ENCODE measurements at regions not wholly inside any gene's neighbourhood (a gene's known extent, or its start where the extent isn't known, plus 50 kb on each side); places are given as distances from the start of the nearest gene placed in this dataset.

DNA sequence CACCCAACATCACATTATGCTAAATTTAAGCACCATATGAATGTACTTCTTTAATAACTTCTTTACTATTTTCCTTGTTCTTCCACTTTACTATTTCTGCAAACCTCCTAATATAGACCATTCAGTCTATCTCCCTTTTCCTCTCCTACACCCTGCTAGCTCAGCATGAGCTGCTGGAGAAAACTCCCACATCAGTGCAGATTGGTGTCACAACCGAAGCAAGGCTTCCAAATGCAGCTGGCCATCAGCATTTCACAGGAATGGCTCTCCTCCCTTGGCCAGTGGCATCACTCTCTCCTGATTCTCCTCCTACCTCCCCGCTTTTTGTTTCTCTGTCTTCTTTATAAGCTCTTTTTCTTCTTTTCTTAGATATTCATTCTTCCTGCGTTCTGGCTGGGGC, 118.7 kb upstream of the ZC3H12C start:
- Histone ChIP-seq H3K27ac (ENCODE audit: low read length, poor library complexity, severe bottlenecking) (no peak overlapping the region), H3K27me3 (ENCODE audit: control insufficient read depth in 1 of 2, insufficient read depth in 1 of 2, low read length in 2 of 2) (no peaks in the 10 kb centered on the region), H3K36me3 (ENCODE audit: control insufficient read depth in 1 of 2, insufficient read depth in 2 of 2, low read depth in 1 of 2, low read length in 2 of 2) (no peaks in the 10 kb centered on the region), H2AFZ (ENCODE audit: low read depth, low read length) (no peak overlapping the region), H4K91ac (ENCODE audit: low read length) (no peak overlapping the region), H3K4me2 (ENCODE audit: low read length, poor library complexity, severe bottlenecking) (no peak overlapping the region), H3K18ac (ENCODE audit: low read depth in 1 of 2, low read length in 2 of 2) (no peak overlapping the region), H3K4me3 (ENCODE audit: insufficient read depth in 1 of 2, low read depth in 1 of 2, low read length in 2 of 2) (no peak overlapping the region), H3K4me1 (ENCODE audit: control insufficient read depth, insufficient read depth, low read depth, low read length) (peaks cover 2% of the 10 kb centered on the region), H3K23ac (ENCODE audit: low read length in 2 of 2) (no peak overlapping the region), H3K14ac (ENCODE audit: low read length in 2 of 2) (no peak overlapping the region), H3K4ac (ENCODE audit: low read depth in 1 of 2, low read length in 2 of 2) (no peak overlapping the region), H2BK5ac (ENCODE audit: low read depth, low read length, poor library complexity, severe bottlenecking) (no peak overlapping the region), H2BK15ac (ENCODE audit: low read depth, poor library complexity, severe bottlenecking) (no peak overlapping the region), H2BK120ac (ENCODE audit: low read depth, low read length) (no peak overlapping the region), H3K9me3 (ENCODE audit: control insufficient read depth, low read length) (peaks cover 3% of the 10 kb centered on the region), H3K79me1 (replicated peaks; ENCODE audit: low read length, poor library complexity, severe bottlenecking) (no peaks in the 10 kb centered on the region), H4K8ac (ENCODE audit: low read length) (no peak overlapping the region), H3K9ac (ENCODE audit: low read length) (no peak overlapping the region), H2AK5ac (ENCODE audit: low read length, severe bottlenecking) (no peak overlapping the region), H2BK12ac (ENCODE audit: low read length in 2 of 2) (no peak overlapping the region)
- DNase-seq, result no peak
- WGBS, result 77% methylated on average over 3 of the region's 3 CpGs

DNA sequence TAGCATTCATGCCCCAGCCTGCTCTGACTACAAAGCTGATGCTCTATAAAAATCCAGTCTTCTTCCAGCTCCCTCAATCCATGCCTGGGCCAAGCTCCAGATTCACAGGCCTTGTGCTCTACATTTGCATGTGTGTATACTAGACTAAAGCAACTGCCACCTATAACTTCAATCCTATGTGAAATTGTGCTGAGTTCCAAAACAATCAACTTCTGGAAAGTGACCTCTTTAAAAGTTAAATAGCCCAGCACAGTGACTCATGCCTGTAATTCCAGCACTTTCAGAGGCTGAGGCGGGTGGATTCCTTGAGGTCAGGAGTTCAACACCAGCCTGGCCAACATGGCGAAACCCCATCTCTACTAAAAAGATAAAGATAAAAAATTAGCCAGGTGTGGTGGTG, 114.3 kb upstream of the ZC3H12C start:
- 57% methylated on average over 1 of the region's 2 CpGs for WGBS
- Histone ChIP-seq H3K4me3 (ENCODE audit: insufficient read depth in 1 of 2, low read depth in 1 of 2, low read length in 2 of 2) (no peak overlapping the region), H4K8ac (ENCODE audit: low read length) (no peak overlapping the region), H2AK5ac (ENCODE audit: low read length, severe bottlenecking) (no peak overlapping the region), H3K36me3 (ENCODE audit: control insufficient read depth in 1 of 2, insufficient read depth in 2 of 2, low read depth in 1 of 2, low read length in 2 of 2) (no peaks in the 10 kb centered on the region), H3K27me3 (ENCODE audit: control insufficient read depth in 1 of 2, insufficient read depth in 1 of 2, low read length in 2 of 2) (no peaks in the 10 kb centered on the region), H2BK120ac (ENCODE audit: low read depth, low read length) (no peak overlapping the region), H3K27ac (ENCODE audit: low read length, poor library complexity, severe bottlenecking) (no peak overlapping the region), H3K4me1 (ENCODE audit: control insufficient read depth, insufficient read depth, low read depth, low read length) (no peaks in the 10 kb centered on the region), H2AFZ (ENCODE audit: low read depth, low read length) (no peak overlapping the region), H3K18ac (ENCODE audit: low read depth in 1 of 2, low read length in 2 of 2) (no peak overlapping the region), H2BK15ac (ENCODE audit: low read depth, poor library complexity, severe bottlenecking) (no peak overlapping the region), H3K14ac (ENCODE audit: low read length in 2 of 2) (no peak overlapping the region), H3K9me3 (ENCODE audit: control insufficient read depth, low read length) (peaks cover 3% of the 10 kb centered on the region), H2BK5ac (ENCODE audit: low read depth, low read length, poor library complexity, severe bottlenecking) (no peak overlapping the region), H3K23ac (ENCODE audit: low read length in 2 of 2) (no peak overlapping the region), H4K91ac (ENCODE audit: low read length) (no peak overlapping the region), H3K4ac (ENCODE audit: low read depth in 1 of 2, low read length in 2 of 2) (no peak overlapping the region), H3K9ac (ENCODE audit: low read length) (no peak overlapping the region), H3K79me1 (replicated peaks; ENCODE audit: low read length, poor library complexity, severe bottlenecking) (no peaks in the 10 kb centered on the region), H2BK12ac (ENCODE audit: low read length in 2 of 2) (no peak overlapping the region), H3K4me2 (ENCODE audit: low read length, poor library complexity, severe bottlenecking) (no peak overlapping the region)
- no peak for DNase-seq

DNA sequence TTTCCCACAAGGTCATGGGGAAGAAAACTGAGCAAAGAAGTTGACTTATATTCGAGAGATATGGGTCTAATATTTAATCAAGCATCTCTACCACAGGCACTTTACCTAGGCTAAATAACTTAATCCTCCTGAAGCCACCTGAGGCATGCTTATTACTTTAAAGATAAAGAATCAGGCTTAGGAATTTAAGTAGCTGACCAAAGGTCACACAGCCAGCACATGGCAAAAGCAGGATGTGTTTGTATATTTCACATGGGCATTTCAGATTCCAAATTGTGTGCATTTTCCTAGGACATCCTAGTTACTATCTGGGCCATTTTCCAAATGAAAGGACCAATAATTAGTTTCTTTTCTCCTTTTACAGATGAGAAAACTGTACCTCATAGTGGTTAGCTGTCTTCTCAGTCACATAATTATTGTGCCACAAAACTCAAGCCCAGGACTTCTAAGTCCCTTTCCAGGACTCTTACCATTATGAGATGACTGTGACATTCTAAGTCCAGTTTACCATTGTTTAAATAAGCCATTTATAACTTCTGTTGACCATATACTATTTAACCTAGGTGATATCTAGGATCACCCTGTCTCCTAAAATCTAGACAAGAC, 112.1 kb upstream of the ZC3H12C start:
- Histone ChIP-seq H2BK12ac (ENCODE audit: low read length in 2 of 2) (no peak overlapping the region), H3K14ac (ENCODE audit: low read length in 2 of 2) (no peak overlapping the region), H2BK15ac (ENCODE audit: low read depth, poor library complexity, severe bottlenecking) (no peak overlapping the region), H4K8ac (ENCODE audit: low read length) (no peak overlapping the region), H4K91ac (ENCODE audit: low read length) (no peak overlapping the region), H3K4me2 (ENCODE audit: low read length, poor library complexity, severe bottlenecking) (no peak overlapping the region), H3K4ac (ENCODE audit: low read depth in 1 of 2, low read length in 2 of 2) (no peak overlapping the region), H3K23ac (ENCODE audit: low read length in 2 of 2) (no peak overlapping the region), H3K4me1 (ENCODE audit: control insufficient read depth, insufficient read depth, low read depth, low read length) (no peaks in the 10 kb centered on the region), H3K9me3 (ENCODE audit: control insufficient read depth, low read length) (peaks cover 3% of the 10 kb centered on the region), H3K27ac (ENCODE audit: low read length, poor library complexity, severe bottlenecking) (no peak overlapping the region), H2AK5ac (ENCODE audit: low read length, severe bottlenecking) (no peak overlapping the region), H2AFZ (ENCODE audit: low read depth, low read length) (no peak overlapping the region), H3K18ac (ENCODE audit: low read depth in 1 of 2, low read length in 2 of 2) (no peak overlapping the region), H2BK120ac (ENCODE audit: low read depth, low read length) (no peak overlapping the region), H3K27me3 (ENCODE audit: control insufficient read depth in 1 of 2, insufficient read depth in 1 of 2, low read length in 2 of 2) (no peaks in the 10 kb centered on the region), H2BK5ac (ENCODE audit: low read depth, low read length, poor library complexity, severe bottlenecking) (no peak overlapping the region), H3K79me1 (replicated peaks; ENCODE audit: low read length, poor library complexity, severe bottlenecking) (no peaks in the 10 kb centered on the region), H3K9ac (ENCODE audit: low read length) (no peak overlapping the region), H3K4me3 (ENCODE audit: insufficient read depth in 1 of 2, low read depth in 1 of 2, low read length in 2 of 2) (no peak overlapping the region), H3K36me3 (ENCODE audit: control insufficient read depth in 1 of 2, insufficient read depth in 2 of 2, low read depth in 1 of 2, low read length in 2 of 2) (no peaks in the 10 kb centered on the region)
- DNase-seq, result no peak
- WGBS, result no CpG with 5 or more reads among the region's 1 CpG

DNA sequence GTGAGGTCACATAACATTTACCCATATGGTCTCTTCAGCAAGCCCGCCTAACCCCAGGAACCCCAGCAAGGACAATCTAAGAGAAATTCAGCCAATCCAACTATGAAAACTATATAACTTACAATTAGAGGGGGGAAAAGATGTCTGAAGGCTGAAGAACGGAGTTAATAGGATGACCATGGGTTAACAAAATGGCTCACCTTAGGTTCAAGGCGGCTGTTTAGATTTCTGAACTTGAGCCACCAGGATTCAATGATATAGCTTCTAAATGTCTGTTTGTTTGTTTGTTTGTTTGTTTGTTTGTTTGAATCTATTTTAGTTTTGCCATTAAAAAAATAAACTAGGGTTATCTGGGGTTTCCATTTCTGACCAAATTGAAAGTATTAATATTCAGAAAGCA, 109.8 kb upstream of the ZC3H12C start:
- Histone ChIP-seq H3K23ac (ENCODE audit: low read length in 2 of 2) (no peak overlapping the region), H3K9me3 (ENCODE audit: control insufficient read depth, low read length) (no peaks in the 10 kb centered on the region), H2BK120ac (ENCODE audit: low read depth, low read length) (no peak overlapping the region), H3K4me3 (ENCODE audit: insufficient read depth in 1 of 2, low read depth in 1 of 2, low read length in 2 of 2) (no peak overlapping the region), H2BK15ac (ENCODE audit: low read depth, poor library complexity, severe bottlenecking) (no peak overlapping the region), H3K27ac (ENCODE audit: low read length, poor library complexity, severe bottlenecking) (no peak overlapping the region), H3K27me3 (ENCODE audit: control insufficient read depth in 1 of 2, insufficient read depth in 1 of 2, low read length in 2 of 2) (no peaks in the 10 kb centered on the region), H2AK5ac (ENCODE audit: low read length, severe bottlenecking) (no peak overlapping the region), H3K36me3 (ENCODE audit: control insufficient read depth in 1 of 2, insufficient read depth in 2 of 2, low read depth in 1 of 2, low read length in 2 of 2) (no peaks in the 10 kb centered on the region), H2BK12ac (ENCODE audit: low read length in 2 of 2) (no peak overlapping the region), H3K4me2 (ENCODE audit: low read length, poor library complexity, severe bottlenecking) (no peak overlapping the region), H3K14ac (ENCODE audit: low read length in 2 of 2) (no peak overlapping the region), H2AFZ (ENCODE audit: low read depth, low read length) (no peak overlapping the region), H3K9ac (ENCODE audit: low read length) (no peak overlapping the region), H3K18ac (ENCODE audit: low read depth in 1 of 2, low read length in 2 of 2) (no peak overlapping the region), H4K8ac (ENCODE audit: low read length) (no peak overlapping the region), H3K4ac (ENCODE audit: low read depth in 1 of 2, low read length in 2 of 2) (no peak overlapping the region), H3K79me1 (replicated peaks; ENCODE audit: low read length, poor library complexity, severe bottlenecking) (no peaks in the 10 kb centered on the region), H2BK5ac (ENCODE audit: low read depth, low read length, poor library complexity, severe bottlenecking) (no peak overlapping the region), H4K91ac (ENCODE audit: low read length) (no peak overlapping the region), H3K4me1 (ENCODE audit: control insufficient read depth, insufficient read depth, low read depth, low read length) (no peaks in the 10 kb centered on the region)
- DNase-seq, result no peak
- 98% methylated on average over 2 of the region's 3 CpGs for WGBS

All from mesenchymal stem cell (in vitro differentiated cells and primary cell).